Loucy (cell line): ENCODE measurements at regions not wholly inside any gene's neighbourhood (a gene's known extent, or its start where the extent isn't known, plus 50 kb on each side); places are given as distances from the start of the nearest gene placed in this dataset.

ENCODE experiments used
- H2AFZ ChIP-seq: fragments of 200-600 bp; sonication (generic); 2 replicates; pipeline ENCODE4 v1.6.0; 2016; ENCODE audit warnings: antibody characterized with exemption, mild to moderate bottlenecking, low read length, moderate library complexity
- H3F3A ChIP-seq: fragments of 200-600 bp; 2 replicates; pipeline ENCODE4 v1.6.0; 2016; ENCODE audit warnings: antibody characterized with exemption, low read depth, mild to moderate bottlenecking
- H3K27me3 ChIP-seq: fragments of 200-600 bp; sonication (generic); 2 replicates; pipeline ENCODE4 v1.6.1; 2014; ENCODE audit warnings: low read length, mild to moderate bottlenecking; ENCODE audit not compliant: insufficient read depth, poor library complexity, severe bottlenecking
- H3K36me3 ChIP-seq: fragments of 200-600 bp; sonication (generic); 2 replicates; pipeline ENCODE4 v1.6.1; 2016; ENCODE audit warnings: low read length; ENCODE audit not compliant: insufficient read depth
- H3K4me1 ChIP-seq: fragments of 200-600 bp; sonication (generic); 2 replicates; pipeline ENCODE4 v1.5.1; 2014; ENCODE audit warnings: low read length, mild to moderate bottlenecking; ENCODE audit not compliant: insufficient read depth, poor library complexity, severe bottlenecking
- H3K4me2 ChIP-seq: fragments of 200-600 bp; sonication (generic); 2 replicates; pipeline ENCODE4 v1.6.0; 2014; ENCODE audit warnings: antibody characterized with exemption, low read length, low read depth, mild to moderate bottlenecking; ENCODE audit not compliant: poor library complexity, severe bottlenecking
- H3K4me3 ChIP-seq: fragments of 200-600 bp; sonication (generic); 2 replicates; pipeline ENCODE4 v1.5.1; 2014; ENCODE audit warnings: low read length, mild to moderate bottlenecking, mixed read lengths; ENCODE audit not compliant: poor library complexity, severe bottlenecking
- H3K79me2 ChIP-seq: fragments of 200-600 bp; sonication (generic); 2 replicates; pipeline ENCODE4 v1.6.1; 2014; ENCODE audit warnings: low read length; ENCODE audit not compliant: insufficient read depth
- H3K9ac ChIP-seq: fragments of 200-600 bp; sonication (generic); 2 replicates; pipeline ENCODE4 v1.6.0; 2014; ENCODE audit warnings: mild to moderate bottlenecking, low read depth, low read length, moderate library complexity; ENCODE audit not compliant: poor library complexity, severe bottlenecking
- H3K9me2 ChIP-seq: fragments of 200-600 bp; sonication (generic); replicated peaks from 2 replicates; pipeline ENCODE4 v1.6.1; 2016; ENCODE audit warnings: low read depth, low read length, mixed read lengths
- H3K9me3 ChIP-seq: fragments of 200-600 bp; sonication (generic); 2 replicates; pipeline ENCODE4 v1.6.1; 2014; ENCODE audit warnings: mild to moderate bottlenecking, antibody characterized with exemption, low read length, low read depth; ENCODE audit not compliant: insufficient read depth
- H4K20me1 ChIP-seq: fragments of 200-600 bp; sonication (generic); 2 replicates; pipeline ENCODE4 v1.6.0; 2014; ENCODE audit warnings: antibody characterized with exemption, low read length, mild to moderate bottlenecking; ENCODE audit not compliant: insufficient read depth, poor library complexity, severe bottlenecking
- CTCF ChIP-seq: fragments of 200-600 bp; sonication (generic); conservative IDR thresholded peaks from 2 replicates; pipeline ENCODE4 v1.5.1; 2014; ENCODE audit warnings: mild to moderate bottlenecking, antibody characterized with exemption, low read length
- EZH2phosphoT487 ChIP-seq: fragments of 200-600 bp; IDR thresholded peaks from 2 replicates; pipeline ENCODE4 v1.6.1; 2018; ENCODE audit warnings: antibody characterized with exemption, mild to moderate bottlenecking, moderate library complexity, borderline replicate concordance

- Histone ChIP-seq H3K36me3 (no peaks in the 10 kb centered on the region), H3K9me2 (no peaks in the 10 kb centered on the region), H3K4me2 (peak overlapping the region; percentile 64), H2AFZ (no peak overlapping the region), H3K27me3 (no peaks in the 10 kb centered on the region), H4K20me1 (no peaks in the 10 kb centered on the region), H3K9ac (peak overlapping the region; percentile 57), H3K4me3 (no peak overlapping the region), H3F3A (peaks cover 4% of the 10 kb centered on the region; the same call in 1 of the 2 replicates), H3K79me2 (no peaks in the 10 kb centered on the region), H3K4me1 (peaks cover 93% of the 10 kb centered on the region), H3K9me3 (no peaks in the 10 kb centered on the region)
- TF ChIP-seq CTCF = no peak
- no peak for TF ChIP-seq EZH2phosphoT487
Observed at GRCh38 chr6:33860006-33860405, 56.2 kb upstream of the MLN start.

- Histone ChIP-seq H3F3A (peaks cover 4% of the 10 kb centered on the region; the same call in 1 of the 2 replicates), H3K4me3 (no peak overlapping the region), H2AFZ (no peak overlapping the region), H3K79me2 (no peaks in the 10 kb centered on the region), H3K36me3 (no peaks in the 10 kb centered on the region), H3K9ac (no peak overlapping the region), H3K9me3 (no peaks in the 10 kb centered on the region), H3K9me2 (no peaks in the 10 kb centered on the region), H3K27me3 (no peaks in the 10 kb centered on the region), H3K4me2 (peak overlapping the region; percentile 77), H3K4me1 (peaks cover 96% of the 10 kb centered on the region), H4K20me1 (no peaks in the 10 kb centered on the region)
- TF ChIP-seq EZH2phosphoT487 (no peak), CTCF (no peak)
Observed at GRCh38 chr6:33858804-33859505, 55.2 kb upstream of the MLN start.

GRCh38 chr6:33857932-33858475, 54.2 kb upstream of the MLN start:
- no peaks in the 10 kb centered on the region for H4K20me1 ChIP-seq
- peak overlapping the region; percentile 57 for H3K4me3 ChIP-seq
- H2AFZ ChIP-seq = no peak overlapping the region
- H3K79me2 ChIP-seq = no peaks in the 10 kb centered on the region
- H3K9ac ChIP-seq = peak overlapping the region; percentile 59
- TF ChIP-seq CTCF (no peak), EZH2phosphoT487 (no peak)
- peak overlapping the region; percentile 77 for H3K4me2 ChIP-seq
- H3K9me3 ChIP-seq = no peaks in the 10 kb centered on the region
- no peaks in the 10 kb centered on the region for H3K36me3 ChIP-seq
- H3F3A ChIP-seq = peaks cover 4% of the 10 kb centered on the region; the same call in 1 of the 2 replicates
- H3K9me2 ChIP-seq = no peaks in the 10 kb centered on the region
- H3K4me1 ChIP-seq = peaks cover 91% of the 10 kb centered on the region
- H3K27me3 ChIP-seq = no peaks in the 10 kb centered on the region
